Activated naive CD8-positive, alpha-beta T cell treated with anti-CD3 and anti-CD28 coated beads for 36 hours (primary cell): ENCODE measurements at regions not wholly inside any gene's neighbourhood (a gene's known extent, or its start where the extent isn't known, plus 50 kb on each side); places are given as distances from the start of the nearest gene placed in this dataset.
"Not testable (repeated sequence)": the region's sequence is repeated elsewhere in the genome, so short reads cannot be mapped to it uniquely, and the experiment has no call there.

Experiments used
- DNase-seq: peaks from one replicate; pipeline ENCODE4 v3.0.0; 2021
- H3K27ac Mint-ChIP-seq: one replicate; pipeline ENCODE4 v1.8.0; 2022; ENCODE audit warnings: mild to moderate bottlenecking, moderate library complexity, mixed read lengths
- H3K27me3 Mint-ChIP-seq: one replicate; pipeline ENCODE4 v1.8.0; 2022; ENCODE audit warnings: mild to moderate bottlenecking, mixed read lengths
- H3K36me3 Mint-ChIP-seq: one replicate; pipeline ENCODE4 v1.8.0; 2021; ENCODE audit warnings: mild to moderate bottlenecking, mixed read lengths
- H3K4me1 Mint-ChIP-seq: one replicate; pipeline ENCODE4 v1.8.0; 2021; ENCODE audit warnings: mixed read lengths
- H3K4me3 Mint-ChIP-seq: one replicate; pipeline ENCODE4 v1.8.0; 2022; ENCODE audit warnings: mild to moderate bottlenecking, moderate library complexity, mixed read lengths
- H3K9me3 Mint-ChIP-seq: one replicate; pipeline ENCODE4 v1.8.0; 2022; ENCODE audit warnings: mixed read lengths

DNA sequence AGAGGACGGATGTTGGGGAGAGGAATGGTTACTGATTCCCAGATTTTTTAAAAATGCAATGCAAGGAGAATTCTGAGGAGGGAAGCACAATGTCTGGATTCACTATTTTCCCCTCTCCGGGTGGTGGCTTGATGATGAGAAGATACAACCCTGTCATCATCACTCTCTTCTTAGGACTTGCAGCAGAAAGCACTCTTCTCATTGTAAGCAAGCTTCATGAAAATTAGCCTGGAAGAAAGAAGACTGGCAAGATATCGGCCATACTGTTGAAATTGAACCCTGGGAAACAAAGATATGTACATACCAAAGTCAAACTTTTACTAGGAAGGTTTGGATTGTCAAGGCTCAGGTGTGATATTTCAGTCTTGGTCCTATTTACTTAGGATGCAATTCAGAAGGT is 195.7 kb downstream of the EDN1 start:
- Mint-ChIP-seq H3K4me1 (peaks cover 11% of the 10 kb centered on the region), H3K27ac (no peak overlapping the region), H3K4me3 (no peak overlapping the region), H3K9me3 (no peaks in the 10 kb centered on the region), H3K27me3 (peaks cover 4% of the 10 kb centered on the region), H3K36me3 (no peaks in the 10 kb centered on the region)
- no peak for DNase-seq

GRCh38 chr6:12490351-12490903 is 200.3 kb downstream of the EDN1 start:
- Mint-ChIP-seq H3K36me3 (no peaks in the 10 kb centered on the region), H3K4me1 (peaks cover 5% of the 10 kb centered on the region), H3K4me3 (no peak overlapping the region), H3K27me3 (peaks cover 19% of the 10 kb centered on the region), H3K9me3 (no peaks in the 10 kb centered on the region), H3K27ac (no peak overlapping the region)
- DNase-seq: no peak

DNA sequence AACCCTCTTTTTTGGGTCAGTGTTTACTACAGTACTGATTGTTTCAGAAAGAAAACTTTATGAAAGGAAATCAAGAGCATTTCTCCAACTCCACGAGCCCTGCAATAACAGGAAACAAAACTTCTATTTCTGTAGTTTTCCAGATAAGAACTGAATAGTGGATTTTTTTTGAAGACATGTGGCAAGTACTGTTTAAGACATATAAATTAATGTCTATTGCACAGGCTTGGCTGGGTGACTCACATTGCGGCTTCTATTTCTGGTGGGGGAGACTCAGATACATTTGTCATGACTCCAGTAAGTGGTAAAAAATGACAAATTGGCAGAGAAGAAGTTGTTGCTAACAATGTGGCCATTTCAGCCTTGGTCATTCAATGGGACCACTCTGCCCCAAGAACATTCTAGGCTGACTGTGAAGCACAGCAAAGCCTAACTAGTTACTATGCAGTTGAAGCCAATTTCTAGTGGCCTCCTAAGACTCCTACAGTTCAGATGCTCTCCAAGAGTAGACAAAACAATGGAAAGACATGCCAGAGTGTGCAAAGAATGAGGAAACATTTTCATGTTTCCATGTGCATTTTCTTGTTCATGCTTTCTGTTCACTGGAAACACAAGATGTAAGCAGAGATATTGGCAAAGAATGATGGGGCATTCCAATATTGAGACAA is 200.9 kb downstream of the EDN1 start:
- H3K9me3 Mint-ChIP-seq: no peaks in the 10 kb centered on the region
- H3K27ac Mint-ChIP-seq: no peak overlapping the region

GRCh38 chr6:12492929-12493328 is 202.8 kb downstream of the EDN1 start:
- not testable (repeated sequence) for DNase-seq, H3K9me3 Mint-ChIP-seq, H3K4me3 Mint-ChIP-seq, H3K36me3 Mint-ChIP-seq, H3K27ac Mint-ChIP-seq, H3K4me1 Mint-ChIP-seq
- H3K27me3 Mint-ChIP-seq: peaks cover 42% of the 10 kb centered on the region

More for the DNA sequence above, 200.9 kb downstream of the EDN1 start:
- Mint-ChIP-seq H3K36me3 (no peaks in the 10 kb centered on the region), H3K4me3 (no peak overlapping the region), H3K4me1 (peaks cover 5% of the 10 kb centered on the region), H3K27me3 (peaks cover 25% of the 10 kb centered on the region)
- no peak for DNase-seq

- Mint-ChIP-seq H3K9me3 (peaks cover 2% of the 10 kb centered on the region), H3K36me3 (no peaks in the 10 kb centered on the region), H3K27me3 (peaks cover 42% of the 10 kb centered on the region), H3K4me1 (peaks cover 5% of the 10 kb centered on the region), H3K27ac (no peak overlapping the region), H3K4me3 (no peak overlapping the region)
- no peak for DNase-seq
These were observed 203.3 kb downstream of the EDN1 start for GRCh38 chr6:12493446-12493845.

DNA sequence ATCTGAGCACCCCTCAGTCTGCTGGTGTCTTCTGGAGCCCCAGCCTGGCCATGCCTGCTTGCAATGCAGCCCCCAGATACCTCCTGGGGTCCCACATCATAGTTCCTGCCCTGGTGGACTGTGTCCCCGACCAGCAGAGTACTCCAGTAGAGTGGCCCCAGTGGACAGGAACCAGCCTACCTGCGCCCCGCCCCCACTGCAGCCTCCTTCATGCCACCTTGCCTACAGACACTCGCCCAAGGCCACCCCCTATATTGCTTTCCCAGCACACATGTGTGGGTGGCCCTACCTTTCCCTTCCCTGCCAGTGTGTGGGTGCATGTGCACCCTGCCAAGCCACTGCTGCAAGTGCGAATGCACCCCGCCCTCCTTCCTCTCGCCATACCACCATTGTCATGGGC is 204.0 kb downstream of the EDN1 start:
- no peaks in the 10 kb centered on the region for H3K36me3 Mint-ChIP-seq
- no peak overlapping the region for H3K27ac Mint-ChIP-seq
- peaks cover 5% of the 10 kb centered on the region for H3K4me1 Mint-ChIP-seq
- no peak overlapping the region for H3K4me3 Mint-ChIP-seq
- peaks cover 4% of the 10 kb centered on the region for H3K9me3 Mint-ChIP-seq
- peaks cover 46% of the 10 kb centered on the region for H3K27me3 Mint-ChIP-seq
- no peak for DNase-seq

- Mint-ChIP-seq H3K27me3 (peaks cover 16% of the 10 kb centered on the region), H3K4me1 (no peaks in the 10 kb centered on the region), H3K27ac (no peak overlapping the region), H3K9me3 (peaks cover 4% of the 10 kb centered on the region), H3K4me3 (no peak overlapping the region), H3K36me3 (no peaks in the 10 kb centered on the region)
- no peak for DNase-seq
These were observed 211.8 kb downstream of the EDN1 start for GRCh38 chr6:12501990-12502389.

- Mint-ChIP-seq H3K27me3 (no peaks in the 10 kb centered on the region), H3K9me3 (no peaks in the 10 kb centered on the region), H3K4me1 (no peaks in the 10 kb centered on the region), H3K4me3 (no peak overlapping the region), H3K27ac (no peak overlapping the region), H3K36me3 (no peaks in the 10 kb centered on the region)
- no peak for DNase-seq
These were observed 212.1 kb upstream of the PHACTR1 start for GRCh38 chr6:12504325-12504966.

DNA sequence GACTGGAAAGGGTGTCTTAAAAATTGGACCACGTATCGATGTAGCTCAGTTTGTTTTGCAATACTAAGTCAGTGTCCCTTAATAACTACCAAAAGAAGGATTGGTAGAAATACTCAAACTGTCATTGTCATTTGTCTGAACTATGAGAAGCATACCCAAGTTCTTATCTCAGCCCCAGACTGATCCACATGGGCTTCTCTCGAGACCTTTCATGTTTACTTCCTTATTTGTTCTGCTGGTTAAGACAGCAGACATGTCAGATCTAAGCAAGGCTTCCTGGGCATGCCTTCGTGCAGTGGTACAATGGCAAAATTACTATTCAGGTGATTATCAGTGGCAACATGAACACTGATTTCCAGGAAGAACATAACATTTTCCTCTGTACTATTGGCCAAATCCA is 211.1 kb upstream of the PHACTR1 start:
- DNase-seq: no peak
- Mint-ChIP-seq H3K27me3 (peaks cover 4% of the 10 kb centered on the region), H3K27ac (no peak overlapping the region), H3K4me1 (no peaks in the 10 kb centered on the region), H3K36me3 (no peaks in the 10 kb centered on the region), H3K9me3 (no peaks in the 10 kb centered on the region), H3K4me3 (no peak overlapping the region)

GRCh38 chr6:12506159-12506558 is 210.4 kb upstream of the PHACTR1 start:
- no peaks in the 10 kb centered on the region for H3K9me3 Mint-ChIP-seq
- peaks cover 10% of the 10 kb centered on the region for H3K27me3 Mint-ChIP-seq
- no peak for DNase-seq
- H3K4me1 Mint-ChIP-seq: no peaks in the 10 kb centered on the region
- H3K27ac Mint-ChIP-seq: no peak overlapping the region
- H3K4me3 Mint-ChIP-seq: no peak overlapping the region
- H3K36me3 Mint-ChIP-seq: no peaks in the 10 kb centered on the region

DNA sequence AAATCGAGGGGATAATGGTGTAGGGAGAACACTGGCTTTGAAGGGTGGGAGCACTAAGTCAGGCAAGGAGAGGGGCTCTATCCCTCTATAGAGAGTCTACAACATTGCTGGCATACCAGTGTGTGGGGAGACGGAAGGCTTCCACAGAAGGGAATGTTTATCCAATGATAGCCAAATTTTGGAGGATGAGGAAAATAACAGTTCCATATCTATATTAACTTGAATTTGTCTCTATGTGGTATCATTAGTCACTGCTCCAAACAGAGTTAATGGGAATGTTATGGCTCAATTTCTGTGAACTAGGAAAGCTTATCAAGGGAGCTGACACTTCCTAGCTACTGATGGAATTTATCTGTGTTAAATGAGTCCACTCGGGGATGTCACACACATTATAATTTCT is 208.9 kb upstream of the PHACTR1 start:
- Mint-ChIP-seq H3K4me3 (no peak overlapping the region), H3K9me3 (no peaks in the 10 kb centered on the region), H3K27me3 (peaks cover 10% of the 10 kb centered on the region), H3K27ac (no peak overlapping the region), H3K4me1 (no peaks in the 10 kb centered on the region), H3K36me3 (no peaks in the 10 kb centered on the region)
- no peak for DNase-seq

- DNase-seq: no peak
- Mint-ChIP-seq H3K9me3 (no peaks in the 10 kb centered on the region), H3K4me3 (no peak overlapping the region), H3K4me1 (no peaks in the 10 kb centered on the region), H3K27me3 (peaks cover 14% of the 10 kb centered on the region), H3K36me3 (no peaks in the 10 kb centered on the region), H3K27ac (no peak overlapping the region)
These were observed 208.0 kb upstream of the PHACTR1 start for GRCh38 chr6:12508553-12508952.

GRCh38 chr6:12509060-12509459 is 207.5 kb upstream of the PHACTR1 start:
- Mint-ChIP-seq H3K4me3 (no peak overlapping the region), H3K9me3 (no peaks in the 10 kb centered on the region), H3K27ac (no peak overlapping the region), H3K36me3 (no peaks in the 10 kb centered on the region), H3K27me3 (peaks cover 14% of the 10 kb centered on the region), H3K4me1 (no peaks in the 10 kb centered on the region)
- DNase-seq: no peak

- no peak overlapping the region for H3K27ac Mint-ChIP-seq
These were observed 200.5 kb upstream of the PHACTR1 start for GRCh38 chr6:12516070-12516469.

GRCh38 chr6:12522347-12522746 is 194.2 kb upstream of the PHACTR1 start:
- DNase-seq: no peak
- no peak overlapping the region for H3K27ac Mint-ChIP-seq

More at GRCh38 chr6:12516070-12516469, 200.5 kb upstream of the PHACTR1 start:
- H3K27me3 Mint-ChIP-seq: peaks cover 8% of the 10 kb centered on the region
- no peak for DNase-seq
- H3K9me3 Mint-ChIP-seq: no peaks in the 10 kb centered on the region
- no peaks in the 10 kb centered on the region for H3K4me1 Mint-ChIP-seq
- no peak overlapping the region for H3K4me3 Mint-ChIP-seq
- no peaks in the 10 kb centered on the region for H3K36me3 Mint-ChIP-seq

GRCh38 chr6:12523726-12524125 is 192.8 kb upstream of the PHACTR1 start:
- DNase-seq: no peak
- no peak overlapping the region for H3K27ac Mint-ChIP-seq
- H3K4me1 Mint-ChIP-seq: no peaks in the 10 kb centered on the region
- H3K27me3 Mint-ChIP-seq: peaks cover 25% of the 10 kb centered on the region
- H3K36me3 Mint-ChIP-seq: no peaks in the 10 kb centered on the region
- H3K4me3 Mint-ChIP-seq: no peak overlapping the region
- H3K9me3 Mint-ChIP-seq: peaks cover 3% of the 10 kb centered on the region

More at GRCh38 chr6:12522347-12522746, 194.2 kb upstream of the PHACTR1 start:
- Mint-ChIP-seq H3K27me3 (peaks cover 23% of the 10 kb centered on the region), H3K9me3 (peaks cover 3% of the 10 kb centered on the region), H3K4me1 (no peaks in the 10 kb centered on the region), H3K36me3 (no peaks in the 10 kb centered on the region), H3K4me3 (no peak overlapping the region)
